Vagina (tissue), 2 donors: ENCODE measurements at regions not wholly inside any gene's neighbourhood (a gene's known extent, or its start where the extent isn't known, plus 50 kb on each side); places are given as distances from the start of the nearest gene placed in this dataset.

Experiments used
- POLR2A ChIP-seq, 2 donors: fragments of 450-650 bp; IDR thresholded peaks; one replicate each; pipeline ENCODE4 v1.6.1; 2017; ENCODE audit warnings: antibody characterized with exemption in 2 of 2, mild to moderate bottlenecking in 2 of 2, moderate library complexity in 2 of 2
- TF ChIP-seq, protein P1 (sequence below), 3 experiments: fragments of 450-650 bp in 2 of 3; fragments of 200-600 bp in 1 of 3; sonication (generic) in 1 of 3; IDR thresholded peaks; one replicate each; pipeline ENCODE4 v1.5.1; 2017 to 2019; ENCODE audit warnings: antibody characterized with exemption in 3 of 3, mild to moderate bottlenecking in 2 of 3, moderate library complexity in 2 of 3

GRCh38 chr2:176902454-176902853 is 310.1 kb upstream of the HNRNPA3 start:
- TF ChIP-seq, protein P1, sequence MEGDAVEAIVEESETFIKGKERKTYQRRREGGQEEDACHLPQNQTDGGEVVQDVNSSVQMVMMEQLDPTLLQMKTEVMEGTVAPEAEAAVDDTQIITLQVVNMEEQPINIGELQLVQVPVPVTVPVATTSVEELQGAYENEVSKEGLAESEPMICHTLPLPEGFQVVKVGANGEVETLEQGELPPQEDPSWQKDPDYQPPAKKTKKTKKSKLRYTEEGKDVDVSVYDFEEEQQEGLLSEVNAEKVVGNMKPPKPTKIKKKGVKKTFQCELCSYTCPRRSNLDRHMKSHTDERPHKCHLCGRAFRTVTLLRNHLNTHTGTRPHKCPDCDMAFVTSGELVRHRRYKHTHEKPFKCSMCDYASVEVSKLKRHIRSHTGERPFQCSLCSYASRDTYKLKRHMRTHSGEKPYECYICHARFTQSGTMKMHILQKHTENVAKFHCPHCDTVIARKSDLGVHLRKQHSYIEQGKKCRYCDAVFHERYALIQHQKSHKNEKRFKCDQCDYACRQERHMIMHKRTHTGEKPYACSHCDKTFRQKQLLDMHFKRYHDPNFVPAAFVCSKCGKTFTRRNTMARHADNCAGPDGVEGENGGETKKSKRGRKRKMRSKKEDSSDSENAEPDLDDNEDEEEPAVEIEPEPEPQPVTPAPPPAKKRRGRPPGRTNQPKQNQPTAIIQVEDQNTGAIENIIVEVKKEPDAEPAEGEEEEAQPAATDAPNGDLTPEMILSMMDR (IDR thresholded peaks at IDR 0.05): no peak
- no peak for TF ChIP-seq POLR2A (IDR thresholded peaks at IDR 0.05)
